ENCODE measurements at regions not wholly inside any gene's neighbourhood (a gene's known extent, or its start where the extent isn't known, plus 50 kb on each side); places are given as distances from the start of the nearest gene placed in this dataset.
"Not testable (repeated sequence)": the region's sequence is repeated elsewhere in the genome, so short reads cannot be mapped to it uniquely, and the experiment has no call there.

DNA sequence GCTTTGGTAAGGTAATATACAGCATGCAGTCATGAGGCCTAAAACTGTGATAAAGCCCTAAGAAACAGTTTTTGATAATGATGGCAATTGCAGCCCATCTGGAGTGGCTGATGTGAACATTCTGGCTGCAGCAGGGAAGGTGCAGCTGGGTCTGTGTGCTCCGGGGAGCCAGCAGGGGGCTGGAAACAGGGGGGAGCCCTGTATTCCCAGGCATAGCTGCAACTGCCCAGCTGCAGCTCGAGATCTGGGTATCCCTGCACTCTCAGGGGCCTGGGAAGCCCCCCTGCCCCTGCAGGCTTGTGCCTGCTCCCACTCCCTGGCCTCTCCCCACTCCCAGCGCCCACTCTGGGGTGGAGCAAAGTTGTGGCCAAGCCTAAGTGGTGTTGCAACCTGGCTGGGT is 95.6 kb downstream of the RRAGB start:
- DNase-seq: no peak

DNA sequence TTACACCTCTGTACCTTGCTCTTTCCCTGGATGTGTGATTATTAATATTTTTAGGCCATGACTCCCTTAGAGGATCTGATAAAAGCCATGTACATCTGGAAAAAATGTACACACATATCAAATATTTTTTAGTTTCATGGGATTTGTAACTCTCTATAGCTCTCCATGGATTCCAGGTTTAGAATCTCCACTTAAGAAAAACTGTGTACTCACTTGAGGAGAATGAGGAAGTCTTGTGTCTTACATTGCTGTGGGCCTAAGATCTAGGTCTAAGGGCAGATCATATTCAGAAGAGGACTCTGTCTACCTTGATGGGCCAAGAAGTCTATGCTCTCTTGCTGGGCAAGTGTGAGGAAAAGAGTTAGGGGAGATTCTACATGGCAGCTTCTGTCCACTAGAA is 98.0 kb downstream of the RRAGB start:
- DNase-seq: no peak

DNA sequence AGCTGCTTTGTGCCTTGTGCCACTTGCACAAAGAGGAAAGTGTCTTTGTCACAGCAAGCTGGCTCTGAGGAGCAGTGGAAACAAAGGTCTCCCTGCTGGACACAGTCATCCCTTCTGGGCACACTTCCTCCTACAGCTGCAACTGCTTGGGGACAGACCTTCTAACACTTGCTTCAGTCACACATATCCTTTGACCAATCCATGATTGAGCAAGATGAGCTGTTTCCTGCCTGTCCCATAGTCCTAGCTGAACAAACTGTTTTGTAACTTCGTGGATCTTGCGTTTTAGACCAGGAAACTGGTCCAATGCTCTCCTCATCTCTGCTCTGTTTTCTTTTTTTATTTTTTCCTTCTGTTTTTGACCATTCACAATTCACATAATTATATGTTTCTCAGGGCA is 98.5 kb downstream of the RRAGB start:
- DNase-seq: no peak

DNA sequence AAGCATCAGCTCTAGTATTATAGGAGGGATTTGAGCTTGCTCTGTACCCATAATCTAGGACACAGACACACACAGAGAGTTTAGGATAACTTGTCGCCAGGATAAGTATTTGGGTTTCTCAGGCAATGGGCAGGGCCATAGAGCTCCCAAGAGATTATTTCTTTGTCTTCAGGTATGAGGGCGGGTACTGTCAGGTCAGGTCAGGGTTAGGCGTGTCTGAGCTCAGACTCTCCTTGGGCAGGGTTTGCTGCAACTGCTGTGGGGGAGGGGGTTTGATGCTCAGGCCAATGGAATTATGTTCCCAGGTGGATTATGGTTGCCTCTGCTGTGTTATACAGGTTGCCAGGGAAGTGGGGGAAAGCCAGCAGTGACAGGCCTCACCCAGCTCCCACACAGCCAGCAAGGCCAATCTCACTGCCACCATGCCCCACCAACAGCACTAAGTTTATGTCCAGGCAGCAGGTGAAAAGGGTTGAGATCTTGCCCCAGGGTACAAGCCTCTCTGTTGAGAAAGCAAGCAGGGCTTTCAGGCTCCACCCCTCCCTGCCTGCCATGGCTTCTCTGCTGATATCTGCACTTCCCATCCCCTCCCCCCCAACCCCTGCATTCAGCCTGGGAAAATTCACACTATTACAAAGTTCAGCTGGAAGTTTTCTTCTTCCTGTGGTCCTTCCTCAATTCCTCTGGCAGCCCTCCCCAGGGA is 101.3 kb downstream of the RRAGB start:
- DNase-seq: no peak

DNA sequence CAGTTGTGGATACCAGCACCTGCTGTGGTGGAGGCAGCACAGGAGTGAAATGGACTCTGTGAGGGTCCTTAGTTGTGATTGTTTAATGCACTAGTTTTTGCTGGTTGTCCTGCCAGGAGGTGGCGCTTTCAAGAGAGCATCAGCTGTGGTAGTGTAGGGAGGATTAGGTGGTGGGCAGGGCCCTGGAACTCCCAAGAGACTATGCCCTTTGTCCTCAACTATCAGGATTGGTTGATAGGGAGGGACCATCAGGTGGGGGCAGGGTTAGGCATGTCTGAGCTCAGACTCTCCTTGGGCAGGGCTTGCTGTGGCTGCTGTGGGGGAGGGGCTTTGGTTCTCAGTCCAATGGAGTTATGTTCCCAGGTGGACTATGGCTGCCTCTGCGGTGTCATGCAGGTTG is 121.9 kb downstream of the RRAGB start:
- DNase-seq: no peak

DNA sequence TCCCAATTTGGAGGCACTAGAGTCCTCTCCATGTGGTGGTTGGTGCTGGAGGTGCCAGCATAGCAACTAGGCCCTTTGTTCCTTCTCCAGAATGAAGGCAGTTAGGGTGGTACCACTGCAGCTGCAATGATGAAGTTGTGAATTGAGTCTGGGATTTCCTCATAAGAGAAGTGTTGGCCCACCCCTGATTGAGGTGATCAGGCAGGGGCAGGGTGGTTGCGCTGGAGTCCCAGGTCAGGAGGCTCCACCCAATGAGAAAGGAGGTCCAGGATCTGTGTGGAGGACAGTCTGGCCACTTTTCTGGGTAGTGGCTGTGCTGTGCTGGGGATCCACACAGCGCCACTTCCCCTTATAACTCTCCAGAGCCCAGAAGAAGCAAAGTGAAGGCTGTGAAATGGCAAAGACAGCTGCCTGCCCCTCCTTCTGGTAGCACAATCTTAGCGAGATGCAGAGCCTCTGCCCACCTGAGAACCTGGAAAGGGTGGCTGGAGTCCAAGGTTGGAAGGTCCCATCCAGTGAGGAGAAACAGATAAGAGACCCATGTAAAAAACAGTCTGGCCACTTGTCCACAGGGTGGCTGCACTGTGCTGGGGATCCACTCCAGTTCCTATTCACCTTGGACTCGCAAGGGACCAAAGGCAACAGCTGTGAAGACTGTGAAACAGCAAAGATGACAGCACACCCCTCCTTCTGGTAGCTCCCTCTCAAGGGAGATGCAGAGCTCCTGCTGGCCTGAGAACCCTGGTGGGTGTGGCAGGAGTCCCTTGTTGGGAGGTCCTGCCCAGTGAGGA is 124.6 kb downstream of the RRAGB start:
- no peak for DNase-seq

DNA sequence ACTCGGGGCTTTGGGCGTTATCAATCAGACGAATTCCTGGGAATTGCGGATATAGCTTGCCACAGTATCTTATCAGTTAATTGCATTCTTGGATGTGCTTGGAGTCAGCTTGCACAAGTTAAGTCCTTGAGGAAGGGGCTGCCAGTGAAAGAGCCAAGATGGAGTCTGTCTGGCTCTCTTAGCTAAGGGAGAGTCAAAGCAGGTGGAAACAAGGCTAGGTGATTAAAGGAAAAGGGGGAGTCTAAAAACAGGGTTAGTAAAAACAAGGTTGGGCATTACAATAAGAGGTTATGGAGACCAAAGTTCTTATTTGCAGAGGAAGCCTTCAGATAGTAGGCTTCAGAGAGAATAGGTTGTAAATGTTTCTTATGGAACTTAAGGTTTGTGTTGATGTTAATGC is 149.2 kb downstream of the RRAGB start:
- not testable (repeated sequence) for DNase-seq

DNA sequence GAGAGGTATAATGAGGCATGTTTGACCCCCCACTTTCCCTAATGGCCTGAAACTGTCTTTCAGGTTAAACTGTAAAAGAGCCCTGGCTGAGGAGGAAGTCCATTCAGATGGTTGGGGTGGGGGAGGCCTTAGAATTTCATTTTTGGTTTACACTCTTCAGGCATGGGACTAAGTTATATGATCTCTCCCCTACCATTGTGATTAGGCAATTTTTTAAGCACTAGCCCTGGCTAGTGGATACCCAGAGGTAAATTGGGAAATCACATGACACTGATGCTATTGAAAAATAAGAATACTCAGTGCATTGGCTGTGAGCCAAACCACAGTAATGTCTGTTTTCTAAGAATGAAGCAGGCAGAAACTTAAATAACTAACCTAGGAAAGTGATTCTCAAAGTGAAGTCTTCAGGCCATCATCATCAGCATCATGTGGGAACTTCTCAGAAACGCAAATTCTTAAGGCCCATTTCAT is 149.7 kb downstream of the RRAGB start:
- DNase-seq: peak; percentile 0

DNA sequence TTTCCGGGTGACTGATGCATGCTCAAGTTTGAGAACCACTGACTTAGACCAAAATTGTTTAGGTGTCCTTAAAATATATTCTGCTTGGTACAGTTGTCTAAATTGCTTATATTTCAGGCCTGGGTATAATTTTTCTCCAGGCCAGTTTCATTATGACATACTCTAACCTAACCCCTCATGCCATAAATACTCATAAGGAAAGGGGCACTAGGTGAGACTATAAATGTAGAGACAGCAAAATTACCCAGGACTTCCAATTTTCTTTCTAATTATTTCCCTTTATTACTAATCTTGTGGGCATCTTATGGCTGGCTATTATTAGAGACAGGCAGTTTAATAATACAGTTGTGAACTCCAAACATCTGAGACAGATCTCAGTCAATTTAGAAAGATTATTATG is 150.2 kb downstream of the RRAGB start:
- DNase-seq: no peak

DNA sequence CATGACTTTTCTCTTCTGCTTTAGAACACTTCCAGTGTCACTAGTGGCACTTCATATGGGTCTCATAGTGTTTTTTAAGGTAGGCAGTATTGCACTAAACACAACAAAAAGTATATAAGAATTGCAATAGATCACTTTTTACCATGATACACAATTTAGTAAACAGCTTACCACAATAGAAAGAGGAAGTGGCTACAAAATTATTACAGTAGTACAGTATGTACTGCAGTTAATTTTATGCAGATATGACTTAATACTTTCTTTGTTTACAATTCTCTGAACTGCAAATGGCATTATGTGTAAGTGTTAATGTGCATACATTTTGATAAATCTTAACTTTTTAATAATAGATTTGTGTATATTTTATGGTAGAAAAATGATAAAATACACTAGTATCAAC is 157.3 kb downstream of the RRAGB start:
- no peak for DNase-seq

DNA sequence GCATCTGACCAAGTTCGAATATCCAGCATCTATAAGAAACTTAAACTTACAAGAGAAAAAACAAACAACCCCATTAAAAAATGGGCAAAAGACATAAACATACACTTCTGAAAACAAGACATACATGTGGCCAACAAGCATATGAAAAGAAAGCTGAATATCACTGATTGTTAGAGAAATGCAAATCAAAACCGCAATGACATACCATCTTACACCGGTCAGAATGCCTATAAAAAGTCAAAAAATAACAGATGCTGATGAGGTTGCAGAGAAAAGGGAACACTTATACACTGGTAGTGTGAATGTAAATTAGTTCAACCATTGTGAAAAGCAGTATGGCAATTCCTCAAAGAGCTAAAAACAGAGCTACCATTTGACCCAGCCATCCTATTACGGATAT is 166.0 kb downstream of the RRAGB start:
- not testable (repeated sequence) for DNase-seq

DNA sequence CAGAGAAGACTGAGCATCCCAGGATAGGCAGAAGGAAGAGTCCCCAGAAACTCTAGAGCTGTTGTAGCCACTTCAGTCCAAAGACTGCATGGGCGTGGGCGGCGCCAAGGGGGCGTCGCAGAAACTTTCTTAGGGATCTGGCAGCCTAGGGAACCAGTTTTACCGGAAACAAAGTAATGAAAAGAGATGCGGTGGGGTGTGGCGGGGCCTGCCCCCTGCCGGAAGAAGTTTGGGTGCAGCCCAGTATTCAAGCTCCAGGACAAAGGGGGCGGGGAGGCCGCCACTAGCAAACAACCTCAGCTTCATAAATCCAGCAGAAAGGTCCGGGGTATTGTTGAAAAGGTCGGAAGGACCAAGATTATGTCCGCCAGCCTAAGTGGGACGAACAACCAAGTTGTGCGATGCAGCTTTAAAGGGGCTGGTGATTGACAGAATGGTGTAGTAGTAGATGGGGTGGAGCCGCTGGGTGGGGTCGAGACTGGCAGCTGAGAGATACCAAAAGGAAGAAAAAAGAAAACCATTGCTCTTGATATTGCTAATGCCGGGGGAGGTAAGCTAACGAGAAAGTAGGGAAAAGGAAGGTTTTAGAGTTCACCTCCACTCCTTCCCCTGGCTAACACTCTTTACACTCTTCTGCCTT is 190.5 kb downstream of the RRAGB start:
- DNase-seq: peak; percentile 23

DNA sequence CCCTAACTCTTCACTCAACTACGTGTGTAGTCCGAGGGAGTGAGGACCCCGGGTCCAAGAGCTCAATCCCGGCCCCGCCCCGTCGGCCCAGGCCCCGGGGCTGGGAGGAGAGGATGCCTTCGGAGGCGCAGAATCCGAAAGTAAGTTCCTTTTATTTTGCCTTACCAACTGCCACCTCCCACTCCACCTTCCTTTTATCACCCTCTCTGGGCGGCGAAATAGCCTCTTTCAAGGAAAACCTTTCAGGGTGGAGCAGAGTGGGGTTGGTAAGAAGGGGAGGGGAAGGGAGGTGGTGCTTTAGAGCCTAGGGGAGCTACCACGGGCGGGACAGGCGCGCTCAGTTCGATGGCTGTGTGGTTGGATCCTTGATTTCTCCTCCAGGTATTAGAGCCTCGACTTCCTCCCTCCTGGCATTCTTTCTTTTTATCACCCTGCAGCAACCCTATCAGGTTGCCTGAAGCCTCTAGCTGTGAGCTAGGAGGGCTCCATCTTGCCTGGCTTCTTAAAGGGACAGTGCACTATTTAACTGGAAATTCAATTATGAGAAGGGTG is 191.2 kb downstream of the RRAGB start:
- peak; percentile 1 for DNase-seq

DNA sequence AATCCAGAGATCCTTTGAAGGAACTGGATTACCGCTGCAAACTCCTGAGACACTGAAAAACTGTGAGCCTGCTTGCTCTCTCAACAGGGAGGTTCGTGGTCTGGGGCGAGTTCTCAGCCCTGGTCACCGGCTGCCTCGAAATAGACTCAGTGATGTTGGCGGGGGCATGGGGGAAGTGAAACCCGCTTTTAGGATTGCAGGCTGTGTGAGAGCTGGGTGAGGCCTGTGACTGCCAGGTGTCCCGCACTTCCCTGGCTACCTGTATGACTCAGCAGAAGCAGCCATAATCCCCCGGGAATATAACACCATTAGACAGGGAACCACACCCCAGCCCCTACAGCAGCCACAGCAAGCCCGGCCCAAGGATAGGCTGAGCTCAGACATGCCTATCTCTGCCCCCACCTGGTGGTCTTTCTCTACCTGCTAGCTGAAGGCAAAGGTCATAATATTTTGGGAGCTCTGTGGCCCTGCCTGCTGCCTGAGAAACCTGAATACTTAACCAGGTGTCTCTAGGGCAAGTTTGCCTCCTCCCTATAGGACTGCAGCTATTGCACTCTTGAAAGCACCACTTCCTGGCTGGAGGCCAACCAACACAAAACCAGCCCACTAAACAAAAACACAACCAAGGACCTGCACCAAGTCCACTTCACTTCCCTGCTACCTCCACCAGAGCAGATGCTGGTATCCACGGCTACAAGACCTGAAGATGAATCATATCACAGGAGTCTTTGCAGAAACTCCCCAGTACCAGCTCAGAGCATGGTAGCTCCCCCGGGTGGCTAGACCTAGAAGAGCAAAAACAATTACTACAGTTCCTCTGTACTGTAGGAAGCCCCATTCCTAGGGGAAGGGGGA is 202.0 kb downstream of the RRAGB start:
- no peak for DNase-seq

DNA sequence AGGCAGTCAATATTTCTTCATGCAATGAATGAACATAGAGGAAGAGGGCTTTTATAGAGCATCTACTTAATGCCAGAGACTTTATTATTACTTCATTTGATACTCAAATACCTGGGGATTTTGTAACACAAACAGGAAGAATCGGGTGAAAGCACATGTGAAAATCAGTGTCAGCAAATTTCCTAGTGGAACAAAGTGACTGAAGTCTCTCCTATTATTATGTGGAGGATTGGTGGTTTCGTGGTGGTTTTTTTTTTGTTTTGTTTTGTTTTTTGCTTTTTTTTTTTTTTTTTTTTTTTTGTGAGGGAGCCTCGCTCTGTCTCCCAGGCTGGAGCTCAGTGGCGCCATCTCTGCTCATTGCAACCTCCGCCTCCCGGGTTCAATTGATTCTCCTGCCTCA is 207.0 kb downstream of the RRAGB start:
- DNase-seq: no peak

DNA sequence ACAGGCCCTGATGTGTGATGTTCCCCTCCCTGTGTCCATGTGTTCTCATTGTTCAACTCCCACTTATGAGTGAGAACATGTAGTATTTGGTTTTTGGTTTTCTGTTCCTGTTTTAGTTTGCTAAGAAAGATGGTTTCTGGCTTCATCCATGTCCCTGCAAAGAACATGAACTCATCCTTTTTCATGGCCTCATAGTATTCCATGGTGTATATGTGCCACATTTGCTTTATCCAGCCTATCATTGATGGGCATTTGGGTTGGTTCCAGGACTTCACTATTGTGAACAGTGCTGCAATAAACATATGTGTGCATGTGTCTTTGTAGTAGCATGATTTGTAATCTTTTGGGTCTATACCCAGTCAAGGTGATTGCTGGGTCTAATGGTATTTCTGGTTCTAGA is 211.0 kb downstream of the RRAGB start:
- not testable (repeated sequence) for DNase-seq
